Neural cell (in vitro differentiated cells): ENCODE measurements at regions not wholly inside any gene's neighbourhood (a gene's known extent, or its start where the extent isn't known, plus 50 kb on each side); places are given as distances from the start of the nearest gene placed in this dataset.

Source experiments
- CTCF ChIP-seq: fragments of 450-650 bp; IDR thresholded peaks from 2 replicates; pipeline ENCODE4 v1.5.1; 2014; ENCODE audit warnings: antibody characterized with exemption, mild to moderate bottlenecking, moderate library complexity; ENCODE audit not compliant: poor library complexity, severe bottlenecking
- EP300 ChIP-seq: fragments of 450-650 bp; conservative IDR thresholded peaks from 2 replicates; pipeline ENCODE4 v1.6.1; 2014; ENCODE audit warnings: antibody characterized with exemption, mild to moderate bottlenecking, moderate library complexity; ENCODE audit not compliant: poor library complexity, severe bottlenecking
- EZH2 ChIP-seq: fragments of 200-600, 300-800 bp; shearing (Covaris generic), sonication (generic); IDR thresholded peaks from 2 replicates; pipeline ENCODE4 v1.6.1; 2014; ENCODE audit warnings: antibody characterized with exemption, low read length, borderline replicate concordance, mild to moderate bottlenecking; ENCODE audit not compliant: insufficient read depth, poor library complexity, severe bottlenecking
- MXI1 ChIP-seq: fragments of 450-650 bp; conservative IDR thresholded peaks from 2 replicates; pipeline ENCODE4 v1.6.1; 2014; ENCODE audit warnings: antibody characterized with exemption, mild to moderate bottlenecking; ENCODE audit not compliant: poor library complexity, severe bottlenecking
- POLR2AphosphoS5 ChIP-seq: IDR thresholded peaks from 2 replicates; pipeline ENCODE4 v1.6.1; 2012
- RAD21 ChIP-seq: fragments of 450-650 bp; conservative IDR thresholded peaks from 2 replicates; pipeline ENCODE4 v1.6.1; 2014; ENCODE audit warnings: antibody characterized with exemption, mild to moderate bottlenecking, moderate library complexity
- REST ChIP-seq: IDR thresholded peaks from 2 replicates; pipeline ENCODE4 v1.6.1; 2012; ENCODE audit warnings: borderline replicate concordance
- SMC3 ChIP-seq: fragments of 450-650 bp; conservative IDR thresholded peaks from 2 replicates; pipeline ENCODE4 v1.6.1; 2014; ENCODE audit warnings: antibody characterized with exemption, mild to moderate bottlenecking, moderate library complexity; ENCODE audit not compliant: poor library complexity
- TAF1 ChIP-seq: IDR thresholded peaks from 2 replicates; pipeline ENCODE4 v1.6.1; 2012; ENCODE audit warnings: low read depth

- no peak for TF ChIP-seq CTCF
- no peak for TF ChIP-seq EP300
- no peak for TF ChIP-seq EZH2
- TF ChIP-seq RAD21 = no peak
- no peak for TF ChIP-seq POLR2AphosphoS5
- no peak for TF ChIP-seq SMC3
- TF ChIP-seq TAF1 = no peak
- no peak for TF ChIP-seq REST
- no peak for TF ChIP-seq MXI1
Measured at GRCh38 chr13:89457977-89458376, 1786.8 kb downstream of the SLITRK5 start.
